ENCODE measurements at regions not wholly inside any gene's neighbourhood (a gene's known extent, or its start where the extent isn't known, plus 50 kb on each side); places are given as distances from the start of the nearest gene placed in this dataset.
"Not testable (repeated sequence)": the region's sequence is repeated elsewhere in the genome, so short reads cannot be mapped to it uniquely, and the experiment has no call there.

GRCh38 chr16:24624102-24624501, 84.7 kb downstream of the RBBP6 start:
- DNase-seq (ENCODE audit: low read depth), result no peak

- no peak for DNase-seq (ENCODE audit: low read depth)
Measured at GRCh38 chr16:24626256-24626655, 86.9 kb downstream of the RBBP6 start.

GRCh38 chr16:24634919-24635318, 94.5 kb upstream of the TNRC6A start:
- DNase-seq (ENCODE audit: low read depth), result no peak

- DNase-seq (ENCODE audit: low read depth), result peak; percentile 97
Measured at GRCh38 chr16:24635900-24636610, 93.4 kb upstream of the TNRC6A start.

GRCh38 chr16:24639769-24640168, 89.7 kb upstream of the TNRC6A start:
- no peak for DNase-seq (ENCODE audit: low read depth)

- DNase-seq (ENCODE audit: low read depth), result no peak
Measured at GRCh38 chr16:24643489-24643888, 86.0 kb upstream of the TNRC6A start.

GRCh38 chr16:24645739-24646645, 83.5 kb upstream of the TNRC6A start:
- peak; percentile 99 for DNase-seq (ENCODE audit: low read depth)

GRCh38 chr16:24646646-24646995, 82.8 kb upstream of the TNRC6A start:
- DNase-seq (ENCODE audit: low read depth), result no peak

GRCh38 chr16:24652209-24652712, 77.2 kb upstream of the TNRC6A start:
- no peak for DNase-seq (ENCODE audit: low read depth)

- DNase-seq (ENCODE audit: low read depth), result no peak
Measured at GRCh38 chr16:24652803-24653202, 76.6 kb upstream of the TNRC6A start.

GRCh38 chr16:24653725-24654124, 75.7 kb upstream of the TNRC6A start:
- no peak for DNase-seq (ENCODE audit: low read depth)

GRCh38 chr16:24665942-24666341, 63.5 kb upstream of the TNRC6A start:
- DNase-seq (ENCODE audit: low read depth), result not testable (repeated sequence)

GRCh38 chr16:24667244-24667764, 62.1 kb upstream of the TNRC6A start:
- no peak for DNase-seq (ENCODE audit: low read depth)

GRCh38 chr16:24668481-24669061, 60.9 kb upstream of the TNRC6A start:
- DNase-seq (ENCODE audit: low read depth), result peak; percentile 98

- peak; percentile 94 for DNase-seq (ENCODE audit: low read depth)
Measured at GRCh38 chr16:24670623-24671454, 58.6 kb upstream of the TNRC6A start.

- no peak for DNase-seq (ENCODE audit: low read depth)
Measured at GRCh38 chr16:24671455-24671954, 57.9 kb upstream of the TNRC6A start.

- no peak for DNase-seq (ENCODE audit: low read depth)
Measured at GRCh38 chr16:24673155-24673554, 56.3 kb upstream of the TNRC6A start.

- DNase-seq (ENCODE audit: low read depth), result no peak
Measured at GRCh38 chr16:24674877-24675276, 54.6 kb upstream of the TNRC6A start.

- DNase-seq (ENCODE audit: low read depth), result no peak
Measured at GRCh38 chr16:24677388-24677787, 52.1 kb upstream of the TNRC6A start.
